H9 (cell line): ENCODE measurements at regions not wholly inside any gene's neighbourhood (a gene's known extent, or its start where the extent isn't known, plus 50 kb on each side); places are given as distances from the start of the nearest gene placed in this dataset.

Experiments
- DNase-seq: peaks from one replicate; pipeline ENCODE4 v3.0.0-alpha.2; 2017
- H2AFZ ChIP-seq: one replicate; pipeline ENCODE4 v1.6.1; 2013; ENCODE audit warnings: mild to moderate bottlenecking, low read length, control low read depth, moderate library complexity
- H2AK5ac ChIP-seq: 2 replicates; pipeline ENCODE4 v1.6.1; 2013; ENCODE audit warnings: low read length, control low read depth, mixed read lengths; ENCODE audit not compliant: insufficient read length
- H2BK120ac ChIP-seq: one replicate; pipeline ENCODE4 v1.6.1; 2013; ENCODE audit warnings: low read depth, mild to moderate bottlenecking, low read length, control low read depth, inconsistent platforms; ENCODE audit not compliant: poor library complexity, severe bottlenecking
- H2BK12ac ChIP-seq: 2 replicates; pipeline ENCODE4 v1.6.1; 2013; ENCODE audit warnings: low read length, control low read depth, mixed read lengths, low read depth; ENCODE audit not compliant: insufficient read length
- H2BK15ac ChIP-seq: 2 replicates; pipeline ENCODE4 v1.6.1; 2013; ENCODE audit warnings: low read depth, low read length, control low read depth
- H2BK20ac ChIP-seq: one replicate; pipeline ENCODE4 v1.6.1; 2013; ENCODE audit warnings: low read depth, mild to moderate bottlenecking, low read length, control low read depth, inconsistent platforms; ENCODE audit not compliant: poor library complexity, severe bottlenecking
- H2BK5ac ChIP-seq: 2 replicates; pipeline ENCODE4 v1.6.1; 2013; ENCODE audit warnings: low read length, control low read depth, mixed read lengths; ENCODE audit not compliant: insufficient read length
- H3K14ac ChIP-seq: 2 replicates; pipeline ENCODE4 v1.6.1; 2013; ENCODE audit warnings: low read length, control low read depth; ENCODE audit not compliant: insufficient read depth
- H3K18ac ChIP-seq: 2 replicates; pipeline ENCODE4 v1.6.1; 2013; ENCODE audit warnings: low read depth, mild to moderate bottlenecking, mixed read lengths, low read length, control low read depth; ENCODE audit not compliant: insufficient read length
- H3K23ac ChIP-seq: 2 replicates; pipeline ENCODE4 v1.6.1; 2013; ENCODE audit warnings: low read length, control low read depth, mixed read lengths, low read depth; ENCODE audit not compliant: insufficient read length
- H3K23me2 ChIP-seq: 2 replicates; pipeline ENCODE4 v1.6.1; 2013; ENCODE audit warnings: low read depth, mild to moderate bottlenecking, mixed read lengths, low read length, control low read depth; ENCODE audit not compliant: insufficient read length, poor library complexity, severe bottlenecking
- H3K27ac ChIP-seq: 2 replicates; pipeline ENCODE4 v1.5.1; 2013; ENCODE audit warnings: low read length, control low read depth, mixed read lengths, low read depth; ENCODE audit not compliant: insufficient read length
- H3K27me3 ChIP-seq: 2 replicates; pipeline ENCODE4 v1.6.1; 2013; ENCODE audit warnings: low read length, control low read depth, inconsistent platforms; ENCODE audit not compliant: insufficient read depth
- H3K4ac ChIP-seq: 2 replicates; pipeline ENCODE4 v1.6.1; 2013; ENCODE audit warnings: low read depth, mild to moderate bottlenecking, control low read depth, inconsistent platforms, low read length, moderate library complexity
- H3K4me1 ChIP-seq: 2 replicates; pipeline ENCODE4 v1.6.1; 2013; ENCODE audit warnings: low read length, control low read depth, inconsistent platforms; ENCODE audit not compliant: insufficient read depth
- H3K4me2 ChIP-seq: 2 replicates; pipeline ENCODE4 v1.6.1; 2013; ENCODE audit warnings: low read length, control low read depth, mixed read lengths; ENCODE audit not compliant: insufficient read length, insufficient read depth
- H3K56ac ChIP-seq: 2 replicates; pipeline ENCODE4 v1.6.1; 2013; ENCODE audit warnings: low read depth, mild to moderate bottlenecking, mixed read lengths, low read length, control low read depth; ENCODE audit not compliant: insufficient read length
- H3K79me1 ChIP-seq: 2 replicates; pipeline ENCODE4 v1.6.1; 2013; ENCODE audit warnings: low read depth, mild to moderate bottlenecking, moderate library complexity, low read length, control low read depth, inconsistent platforms; ENCODE audit not compliant: insufficient read depth, poor library complexity, severe bottlenecking
- H3K79me2 ChIP-seq: 2 replicates; pipeline ENCODE4 v1.6.1; 2013; ENCODE audit warnings: low read length, control low read depth, inconsistent platforms; ENCODE audit not compliant: insufficient read depth
- H3K9ac ChIP-seq: 2 replicates; pipeline ENCODE4 v1.6.1; 2013; ENCODE audit warnings: low read length, control low read depth, mixed read lengths; ENCODE audit not compliant: insufficient read length; ENCODE audit errors: extremely low read depth
- H3K9me3 ChIP-seq: one replicate; pipeline ENCODE4 v1.6.1; 2013; ENCODE audit warnings: low read depth, low read length, inconsistent platforms; ENCODE audit not compliant: control insufficient read depth
- H3T11ph ChIP-seq: one replicate; pipeline ENCODE4 v1.6.1; 2013; ENCODE audit warnings: mild to moderate bottlenecking, low read length, control low read depth, inconsistent platforms
- H4K20me1 ChIP-seq: one replicate; pipeline ENCODE4 v1.6.1; 2013; ENCODE audit not compliant: control insufficient read depth, insufficient read length, insufficient read depth
- H4K5ac ChIP-seq: 2 replicates; pipeline ENCODE4 v1.6.1; 2013; ENCODE audit warnings: low read depth, mild to moderate bottlenecking, mixed read lengths, low read length, control low read depth; ENCODE audit not compliant: insufficient read length
- H4K8ac ChIP-seq: replicated peaks from 2 replicates; pipeline ENCODE4 v1.6.1; 2013; ENCODE audit warnings: low read length, control low read depth, mixed read lengths, low read depth; ENCODE audit not compliant: insufficient read length
- H4K91ac ChIP-seq: 2 replicates; pipeline ENCODE4 v1.6.1; 2013; ENCODE audit warnings: low read depth, mild to moderate bottlenecking, moderate library complexity, mixed read lengths, low read length, control low read depth; ENCODE audit not compliant: insufficient read length
- H3K27ac Mint-ChIP-seq, 3 experiments: 2 replicates in 2 of 3; 3 replicates in 1 of 3; pipeline ENCODE4 v1.8.0; 2020 to 2021; ENCODE audit warnings: mixed read lengths in 3 of 3, mild to moderate bottlenecking in 1 of 3, moderate library complexity in 1 of 3
- H3K27me3 Mint-ChIP-seq: 2 replicates; pipeline ENCODE4 v1.8.0; 2021; ENCODE audit warnings: low read depth, mild to moderate bottlenecking, moderate library complexity, mixed read lengths
- H3K36me3 Mint-ChIP-seq, 3 experiments: 2 replicates in 2 of 3; 3 replicates in 1 of 3; pipeline ENCODE4 v1.8.0; 2020 to 2021; ENCODE audit warnings: low read depth in 3 of 3, mixed read lengths in 3 of 3; ENCODE audit not compliant: insufficient read depth in 1 of 3
- H3K4me1 Mint-ChIP-seq, 2 experiments: 2 replicates each; pipeline ENCODE4 v1.8.0; 2020; ENCODE audit warnings: mixed read lengths in 2 of 2
- H3K4me3 Mint-ChIP-seq, 2 experiments: 2 replicates in 1 of 2; 3 replicates in 1 of 2; pipeline ENCODE4 v1.8.0; 2020 to 2021; ENCODE audit warnings: mild to moderate bottlenecking in 2 of 2, mixed read lengths in 2 of 2, moderate library complexity in 1 of 2
- H3K9me3 Mint-ChIP-seq, 2 experiments: 2 replicates in 1 of 2; 3 replicates in 1 of 2; pipeline ENCODE4 v1.8.0; 2020; ENCODE audit warnings: mild to moderate bottlenecking in 2 of 2, mixed read lengths in 2 of 2, moderate library complexity in 1 of 2
- WGBS: extraction: QIAGEN DNeasy Blood & Tissue Kit; methylation state at CpG from one replicate; pipeline ENCODE4 v1.1.7; 2013; ENCODE audit warnings: missing lambda C conversion rate, low lambda C conversion rate, mixed read lengths; ENCODE audit not compliant: insufficient read length; ENCODE audit errors: extremely low coverage; 5-methylcytosine and 5-hydroxymethylcytosine counted together
- TF ChIP-seq, protein P1 (sequence below): fragments of 200-600 bp; sonication (generic); conservative IDR thresholded peaks from 3 replicates; pipeline ENCODE4 v1.8.0; 2021; ENCODE audit warnings: antibody characterized with exemption, mild to moderate bottlenecking

DNA sequence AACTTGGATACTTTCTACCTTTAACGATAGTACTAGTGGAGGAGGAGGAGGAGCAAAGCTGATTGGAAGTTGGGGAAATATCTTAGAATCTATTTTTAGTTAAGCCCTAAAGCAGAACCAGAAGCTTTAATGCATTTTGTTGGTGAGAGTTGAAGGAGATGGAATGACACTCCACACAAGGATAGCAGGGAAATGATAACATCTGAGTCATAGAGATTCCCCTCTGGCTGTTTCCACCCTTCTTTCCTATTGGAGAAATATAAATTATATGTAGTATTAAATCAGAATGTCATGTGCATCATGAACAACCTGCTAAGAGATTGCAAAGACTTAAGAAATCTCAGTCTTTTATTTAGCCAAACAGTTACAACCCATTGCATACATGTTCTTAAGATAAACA is 1357.7 kb downstream of the NCAM2 start:
- no peak overlapping the region for H2AFZ ChIP-seq
- Mint-ChIP-seq H3K4me1 (peaks cover 2 to 3% of the 10 kb centered on the region in 2 experiments; a peak in 2 of 4 replicates), H3K36me3 (peaks cover 5 to 23% (median 17%) of the 10 kb centered on the region in 3 experiments; a peak in 5 of 7 replicates), H3K4me3 (no peak overlapping the region), H3K27me3 (no peaks in the 10 kb centered on the region), H3K27ac (no peak overlapping the region), H3K9me3 (peaks cover 9 to 11% of the 10 kb centered on the region in 2 experiments; a peak in 4 of 5 replicates)
- no peak overlapping the region for H3K4me2 ChIP-seq
- no peak for DNase-seq
- no peak overlapping the region for H3K4ac ChIP-seq
- H3K23ac ChIP-seq, result no peak overlapping the region
- no CpG with 5 or more reads among the region's 1 CpG for WGBS
- no peaks in the 10 kb centered on the region for H3K9me3 ChIP-seq
- TF ChIP-seq, protein P1, sequence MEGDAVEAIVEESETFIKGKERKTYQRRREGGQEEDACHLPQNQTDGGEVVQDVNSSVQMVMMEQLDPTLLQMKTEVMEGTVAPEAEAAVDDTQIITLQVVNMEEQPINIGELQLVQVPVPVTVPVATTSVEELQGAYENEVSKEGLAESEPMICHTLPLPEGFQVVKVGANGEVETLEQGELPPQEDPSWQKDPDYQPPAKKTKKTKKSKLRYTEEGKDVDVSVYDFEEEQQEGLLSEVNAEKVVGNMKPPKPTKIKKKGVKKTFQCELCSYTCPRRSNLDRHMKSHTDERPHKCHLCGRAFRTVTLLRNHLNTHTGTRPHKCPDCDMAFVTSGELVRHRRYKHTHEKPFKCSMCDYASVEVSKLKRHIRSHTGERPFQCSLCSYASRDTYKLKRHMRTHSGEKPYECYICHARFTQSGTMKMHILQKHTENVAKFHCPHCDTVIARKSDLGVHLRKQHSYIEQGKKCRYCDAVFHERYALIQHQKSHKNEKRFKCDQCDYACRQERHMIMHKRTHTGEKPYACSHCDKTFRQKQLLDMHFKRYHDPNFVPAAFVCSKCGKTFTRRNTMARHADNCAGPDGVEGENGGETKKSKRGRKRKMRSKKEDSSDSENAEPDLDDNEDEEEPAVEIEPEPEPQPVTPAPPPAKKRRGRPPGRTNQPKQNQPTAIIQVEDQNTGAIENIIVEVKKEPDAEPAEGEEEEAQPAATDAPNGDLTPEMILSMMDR, result no peak
- H3K79me2 ChIP-seq, result no peaks in the 10 kb centered on the region
- H3K9ac ChIP-seq, result no peak overlapping the region
- no peak overlapping the region for H3T11ph ChIP-seq
- no peaks in the 10 kb centered on the region for H3K79me1 ChIP-seq
- no peak overlapping the region for H3K56ac ChIP-seq
- no peaks in the 10 kb centered on the region for H4K20me1 ChIP-seq
- no peak overlapping the region for H2AK5ac ChIP-seq
- no peak overlapping the region for H2BK20ac ChIP-seq
- no peak overlapping the region for H3K18ac ChIP-seq
- H2BK5ac ChIP-seq, result no peak overlapping the region
- H4K91ac ChIP-seq, result no peak overlapping the region
- H4K5ac ChIP-seq, result no peak overlapping the region
- H4K8ac ChIP-seq, result no peak overlapping the region
- no peaks in the 10 kb centered on the region; the same call in 1 of the 2 replicates for H3K27me3 ChIP-seq
- no peak overlapping the region for H2BK12ac ChIP-seq
- H2BK15ac ChIP-seq, result no peak overlapping the region
- no peak overlapping the region for H3K27ac ChIP-seq
- H2BK120ac ChIP-seq, result no peak overlapping the region
- H3K23me2 ChIP-seq, result no peaks in the 10 kb centered on the region
- H3K4me1 ChIP-seq, result no peaks in the 10 kb centered on the region
- no peak overlapping the region for H3K14ac ChIP-seq
